MM.1S (cell line): ENCODE measurements at regions not wholly inside any gene's neighbourhood (a gene's known extent, or its start where the extent isn't known, plus 50 kb on each side); places are given as distances from the start of the nearest gene placed in this dataset.

ENCODE experiments used
- DNase-seq: peaks from one replicate; pipeline ENCODE4 v3.0.0-alpha.2; 2015
- H2AFZ ChIP-seq: fragments of 300-600 bp; sonication (generic); 2 replicates; pipeline ENCODE4 v1.6.0; 2016; ENCODE audit warnings: antibody characterized with exemption, low read length
- H3F3A ChIP-seq: fragments of 300-600 bp; sonication (generic); 2 replicates; pipeline ENCODE4 v1.6.1; 2016; ENCODE audit warnings: mild to moderate bottlenecking, antibody characterized with exemption, low read length, moderate library complexity, mixed read lengths; ENCODE audit not compliant: insufficient read depth
- H3K27ac ChIP-seq: fragments of 300-600 bp; sonication (generic); 2 replicates; pipeline ENCODE4 v1.5.1; 2016; ENCODE audit warnings: mild to moderate bottlenecking, low read length
- H3K27me3 ChIP-seq: fragments of 300-600 bp; sonication (generic); replicated peaks from 2 replicates; pipeline ENCODE4 v1.6.0; 2016; ENCODE audit warnings: low read length; ENCODE audit not compliant: insufficient read depth
- H3K36me3 ChIP-seq: fragments of 300-600 bp; sonication (generic); replicated peaks from 2 replicates; pipeline ENCODE4 v1.6.1; 2016; ENCODE audit warnings: mild to moderate bottlenecking, low read length, mixed read lengths; ENCODE audit not compliant: insufficient read depth
- H3K4me1 ChIP-seq: fragments of 300-600 bp; sonication (generic); 2 replicates; pipeline ENCODE4 v1.6.1; 2016; ENCODE audit warnings: low read length, mixed read lengths
- H3K4me2 ChIP-seq: fragments of 300-600 bp; sonication (generic); 2 replicates; pipeline ENCODE4 v1.6.0; 2016; ENCODE audit warnings: low read depth, low read length
- H3K4me3 ChIP-seq: fragments of 300-600 bp; sonication (generic); 2 replicates; pipeline ENCODE4 v1.5.1; 2016; ENCODE audit warnings: low read length, mixed read lengths
- H3K79me2 ChIP-seq: fragments of 300-600 bp; sonication (generic); 2 replicates; pipeline ENCODE4 v1.6.1; 2016; ENCODE audit warnings: mixed run types, low read length, mixed read lengths
- H3K9ac ChIP-seq: fragments of 300-600 bp; sonication (generic); 2 replicates; pipeline ENCODE4 v1.6.1; 2016; ENCODE audit warnings: low read length, mixed read lengths
- H3K9me2 ChIP-seq: fragments of 300-600 bp; sonication (generic); replicated peaks from 2 replicates; pipeline ENCODE4 v1.6.1; 2016; ENCODE audit warnings: mild to moderate bottlenecking, low read length, mixed read lengths; ENCODE audit not compliant: insufficient read depth
- H3K9me3 ChIP-seq: fragments of 300-600 bp; sonication (generic); replicated peaks from 2 replicates; pipeline ENCODE4 v1.6.1; 2016; ENCODE audit warnings: mild to moderate bottlenecking, low read length, mixed read lengths; ENCODE audit not compliant: insufficient read depth
- H4K20me1 ChIP-seq: fragments of 300-600 bp; sonication (generic); 2 replicates; pipeline ENCODE4 v1.6.1; 2016; ENCODE audit warnings: mild to moderate bottlenecking, low read length, moderate library complexity, mixed read lengths; ENCODE audit not compliant: insufficient read depth
- CTCF ChIP-seq: fragments of 300-600 bp; sonication (generic); IDR thresholded peaks from 2 replicates; pipeline ENCODE4 v1.5.1; 2016; ENCODE audit warnings: antibody characterized with exemption, low read length, mixed read lengths
- EZH2 ChIP-seq: fragments of 300-600 bp; sonication (generic); optimal IDR thresholded peaks from 2 replicates; pipeline ENCODE3; 2017; ENCODE audit warnings: low read depth, mild to moderate bottlenecking, antibody characterized with exemption, low read length, mixed read lengths
- EZH2phosphoT487 ChIP-seq: fragments of 300-600 bp; sonication (generic); IDR thresholded peaks from 2 replicates; pipeline ENCODE4 v1.6.1; 2018; ENCODE audit warnings: antibody characterized with exemption, low read length

- Histone ChIP-seq H3K27me3 (no peaks in the 10 kb centered on the region), H3K9ac (no peak overlapping the region), H3F3A (no peaks in the 10 kb centered on the region), H3K9me2 (no peaks in the 10 kb centered on the region), H3K27ac (no peak overlapping the region), H3K4me3 (no peak overlapping the region), H2AFZ (no peak overlapping the region), H3K4me2 (no peak overlapping the region), H3K79me2 (no peaks in the 10 kb centered on the region), H3K36me3 (no peaks in the 10 kb centered on the region), H3K4me1 (no peaks in the 10 kb centered on the region), H3K9me3 (no peaks in the 10 kb centered on the region), H4K20me1 (no peaks in the 10 kb centered on the region)
- no peak for TF ChIP-seq EZH2phosphoT487
- no peak for TF ChIP-seq CTCF
- TF ChIP-seq EZH2 = no peak
- DNase-seq = no peak
Measured at GRCh38 chr10:107894516-107894915, 730.0 kb upstream of the SORCS1 start.

- H3K9ac ChIP-seq = no peak overlapping the region
- H3K9me2 ChIP-seq = no peaks in the 10 kb centered on the region
- H3K4me1 ChIP-seq = no peaks in the 10 kb centered on the region
- TF ChIP-seq CTCF = no peak
- no peak for TF ChIP-seq EZH2
- TF ChIP-seq EZH2phosphoT487 = no peak
- no peaks in the 10 kb centered on the region for H3K36me3 ChIP-seq
- H3K27ac ChIP-seq = no peak overlapping the region
- H3K79me2 ChIP-seq = no peaks in the 10 kb centered on the region
- H3K4me3 ChIP-seq = no peak overlapping the region
- no peak for DNase-seq
- H3F3A ChIP-seq = no peaks in the 10 kb centered on the region
- no peak overlapping the region for H2AFZ ChIP-seq
- no peaks in the 10 kb centered on the region for H4K20me1 ChIP-seq
- no peaks in the 10 kb centered on the region for H3K9me3 ChIP-seq
- no peak overlapping the region for H3K4me2 ChIP-seq
- H3K27me3 ChIP-seq = no peaks in the 10 kb centered on the region
Measured at GRCh38 chr10:107889105-107889504, 724.6 kb upstream of the SORCS1 start.

GRCh38 chr10:107880185-107880584 is 715.7 kb upstream of the SORCS1 start:
- no peak for TF ChIP-seq EZH2
- no peak for TF ChIP-seq EZH2phosphoT487
- no peak for TF ChIP-seq CTCF
- Histone ChIP-seq H3K4me3 (no peak overlapping the region), H3K4me2 (no peak overlapping the region), H3K9ac (no peak overlapping the region), H3K36me3 (no peaks in the 10 kb centered on the region), H3K4me1 (no peaks in the 10 kb centered on the region), H3K27me3 (no peaks in the 10 kb centered on the region), H3F3A (no peaks in the 10 kb centered on the region), H3K79me2 (no peaks in the 10 kb centered on the region), H3K27ac (no peak overlapping the region), H3K9me3 (no peaks in the 10 kb centered on the region), H4K20me1 (no peaks in the 10 kb centered on the region), H3K9me2 (no peaks in the 10 kb centered on the region), H2AFZ (no peak overlapping the region)
- DNase-seq = no peak

- no peaks in the 10 kb centered on the region for H4K20me1 ChIP-seq
Measured at GRCh38 chr10:107873007-107873406, 708.5 kb upstream of the SORCS1 start.

More at GRCh38 chr10:107873007-107873406, 708.5 kb upstream of the SORCS1 start:
- H2AFZ ChIP-seq = no peak overlapping the region
- no peaks in the 10 kb centered on the region for H3K4me1 ChIP-seq
- no peaks in the 10 kb centered on the region for H3K79me2 ChIP-seq
- H3K27ac ChIP-seq = no peak overlapping the region
- DNase-seq = no peak
- H3K36me3 ChIP-seq = no peaks in the 10 kb centered on the region
- no peaks in the 10 kb centered on the region for H3K9me3 ChIP-seq
- no peaks in the 10 kb centered on the region for H3F3A ChIP-seq
- H3K4me3 ChIP-seq = no peak overlapping the region
- H3K9me2 ChIP-seq = no peaks in the 10 kb centered on the region
- H3K4me2 ChIP-seq = no peak overlapping the region
- H3K9ac ChIP-seq = no peak overlapping the region
- TF ChIP-seq CTCF (no peak), EZH2phosphoT487 (no peak), EZH2 (no peak)
- no peaks in the 10 kb centered on the region for H3K27me3 ChIP-seq
